ENCODE measurements at regions not wholly inside any gene's neighbourhood (a gene's known extent, or its start where the extent isn't known, plus 50 kb on each side); places are given as distances from the start of the nearest gene placed in this dataset.

DNA sequence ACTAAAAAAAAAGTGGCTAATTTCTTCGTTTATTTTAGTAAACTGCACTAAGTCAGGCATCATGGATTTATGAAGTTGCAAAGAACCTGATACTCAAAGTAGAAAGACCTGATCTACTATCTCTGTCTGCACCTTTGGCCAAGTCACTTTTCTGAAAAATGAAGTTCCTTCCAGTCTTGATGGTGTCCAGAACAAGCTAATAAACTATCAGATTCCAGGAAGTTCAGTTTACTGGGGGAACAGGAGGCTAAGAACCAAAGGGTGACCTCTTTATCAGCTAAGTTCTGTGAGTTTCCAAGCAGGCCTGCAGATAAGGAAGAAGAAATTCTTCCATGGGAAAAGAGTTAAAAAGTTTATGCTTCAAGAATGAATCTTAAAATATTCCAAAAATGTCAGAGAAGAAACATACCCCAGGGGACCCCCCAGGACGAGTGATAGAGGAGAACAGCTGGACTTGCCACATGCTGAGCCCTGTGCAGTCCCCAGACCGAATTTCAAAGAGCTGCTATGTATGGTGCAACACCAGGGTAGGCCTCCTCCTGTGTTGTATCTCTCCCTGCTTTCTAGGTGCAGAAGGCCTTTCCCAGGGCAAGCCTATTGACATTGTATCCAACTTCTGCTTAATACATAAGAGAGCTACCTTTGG is 72.8 kb upstream of the FGGY start (continued):
- TF ChIP-seq NR2C2 (CRISPR knock-in tag; IDR thresholded peaks at IDR 0.05) (no peak), NR2C2 (tag; IDR thresholded peaks at IDR 0.05) (no peak), PRMT5 (CRISPR knock-in tag; IDR thresholded peaks at IDR 0.05) (no peak), PRPF4 (IDR thresholded peaks at IDR 0.05; ENCODE audit: insufficient read depth, low read depth, low read length, poor library complexity, severe bottlenecking) (no peak), ZC3H4 (CRISPR knock-in tag; IDR thresholded peaks at IDR 0.05; ENCODE audit: borderline replicate concordance) (no peak), POU5F1 (IDR thresholded peaks at IDR 0.05; ENCODE audit: borderline replicate concordance, low read depth, low read length, partially characterized antibody) (no peak), SAFB (IDR thresholded peaks at IDR 0.05; ENCODE audit: borderline replicate concordance, low read depth, low read length) (no peak), SAFB2 (IDR thresholded peaks at IDR 0.05; ENCODE audit: borderline replicate concordance, low read depth, low read length, severe bottlenecking) (no peak), ILF3 (IDR thresholded peaks at IDR 0.05; ENCODE audit: borderline replicate concordance) (no peak), CEBPB (tag; IDR thresholded peaks at IDR 0.05) (peak; percentile 47; the same call in 1 of the 2 replicates), ZBTB17 (CRISPR knock-in tag; IDR thresholded peaks at IDR 0.05) (no peak), FIP1L1 (IDR thresholded peaks at IDR 0.05; ENCODE audit: low read depth, low read length, poor library complexity, severe bottlenecking) (no peak)
- TF ChIP-seq, protein P1, sequence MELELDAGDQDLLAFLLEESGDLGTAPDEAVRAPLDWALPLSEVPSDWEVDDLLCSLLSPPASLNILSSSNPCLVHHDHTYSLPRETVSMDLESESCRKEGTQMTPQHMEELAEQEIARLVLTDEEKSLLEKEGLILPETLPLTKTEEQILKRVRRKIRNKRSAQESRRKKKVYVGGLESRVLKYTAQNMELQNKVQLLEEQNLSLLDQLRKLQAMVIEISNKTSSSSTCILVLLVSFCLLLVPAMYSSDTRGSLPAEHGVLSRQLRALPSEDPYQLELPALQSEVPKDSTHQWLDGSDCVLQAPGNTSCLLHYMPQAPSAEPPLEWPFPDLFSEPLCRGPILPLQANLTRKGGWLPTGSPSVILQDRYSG (tag; conservative IDR thresholded peaks at IDR 0.05; ENCODE audit: low read depth), result no peak
- TF ChIP-seq, protein P2, sequence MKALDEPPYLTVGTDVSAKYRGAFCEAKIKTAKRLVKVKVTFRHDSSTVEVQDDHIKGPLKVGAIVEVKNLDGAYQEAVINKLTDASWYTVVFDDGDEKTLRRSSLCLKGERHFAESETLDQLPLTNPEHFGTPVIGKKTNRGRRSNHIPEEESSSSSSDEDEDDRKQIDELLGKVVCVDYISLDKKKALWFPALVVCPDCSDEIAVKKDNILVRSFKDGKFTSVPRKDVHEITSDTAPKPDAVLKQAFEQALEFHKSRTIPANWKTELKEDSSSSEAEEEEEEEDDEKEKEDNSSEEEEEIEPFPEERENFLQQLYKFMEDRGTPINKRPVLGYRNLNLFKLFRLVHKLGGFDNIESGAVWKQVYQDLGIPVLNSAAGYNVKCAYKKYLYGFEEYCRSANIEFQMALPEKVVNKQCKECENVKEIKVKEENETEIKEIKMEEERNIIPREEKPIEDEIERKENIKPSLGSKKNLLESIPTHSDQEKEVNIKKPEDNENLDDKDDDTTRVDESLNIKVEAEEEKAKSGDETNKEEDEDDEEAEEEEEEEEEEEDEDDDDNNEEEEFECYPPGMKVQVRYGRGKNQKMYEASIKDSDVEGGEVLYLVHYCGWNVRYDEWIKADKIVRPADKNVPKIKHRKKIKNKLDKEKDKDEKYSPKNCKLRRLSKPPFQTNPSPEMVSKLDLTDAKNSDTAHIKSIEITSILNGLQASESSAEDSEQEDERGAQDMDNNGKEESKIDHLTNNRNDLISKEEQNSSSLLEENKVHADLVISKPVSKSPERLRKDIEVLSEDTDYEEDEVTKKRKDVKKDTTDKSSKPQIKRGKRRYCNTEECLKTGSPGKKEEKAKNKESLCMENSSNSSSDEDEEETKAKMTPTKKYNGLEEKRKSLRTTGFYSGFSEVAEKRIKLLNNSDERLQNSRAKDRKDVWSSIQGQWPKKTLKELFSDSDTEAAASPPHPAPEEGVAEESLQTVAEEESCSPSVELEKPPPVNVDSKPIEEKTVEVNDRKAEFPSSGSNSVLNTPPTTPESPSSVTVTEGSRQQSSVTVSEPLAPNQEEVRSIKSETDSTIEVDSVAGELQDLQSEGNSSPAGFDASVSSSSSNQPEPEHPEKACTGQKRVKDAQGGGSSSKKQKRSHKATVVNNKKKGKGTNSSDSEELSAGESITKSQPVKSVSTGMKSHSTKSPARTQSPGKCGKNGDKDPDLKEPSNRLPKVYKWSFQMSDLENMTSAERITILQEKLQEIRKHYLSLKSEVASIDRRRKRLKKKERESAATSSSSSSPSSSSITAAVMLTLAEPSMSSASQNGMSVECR (CRISPR knock-in tag; IDR thresholded peaks at IDR 0.05), result no peak
- TF ChIP-seq, protein P3, sequence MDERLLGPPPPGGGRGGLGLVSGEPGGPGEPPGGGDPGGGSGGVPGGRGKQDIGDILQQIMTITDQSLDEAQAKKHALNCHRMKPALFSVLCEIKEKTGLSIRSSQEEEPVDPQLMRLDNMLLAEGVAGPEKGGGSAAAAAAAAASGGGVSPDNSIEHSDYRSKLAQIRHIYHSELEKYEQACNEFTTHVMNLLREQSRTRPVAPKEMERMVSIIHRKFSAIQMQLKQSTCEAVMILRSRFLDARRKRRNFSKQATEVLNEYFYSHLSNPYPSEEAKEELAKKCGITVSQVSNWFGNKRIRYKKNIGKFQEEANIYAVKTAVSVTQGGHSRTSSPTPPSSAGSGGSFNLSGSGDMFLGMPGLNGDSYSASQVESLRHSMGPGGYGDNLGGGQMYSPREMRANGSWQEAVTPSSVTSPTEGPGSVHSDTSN (CRISPR knock-in tag; IDR thresholded peaks at IDR 0.05; ENCODE audit: low read depth), result no peak
- TF ChIP-seq, protein P3 (tag; conservative IDR thresholded peaks at IDR 0.05; ENCODE audit: low read depth), result peak; percentile 51; the same call in 1 of the 2 replicates
- TF ChIP-seq, protein P4, sequence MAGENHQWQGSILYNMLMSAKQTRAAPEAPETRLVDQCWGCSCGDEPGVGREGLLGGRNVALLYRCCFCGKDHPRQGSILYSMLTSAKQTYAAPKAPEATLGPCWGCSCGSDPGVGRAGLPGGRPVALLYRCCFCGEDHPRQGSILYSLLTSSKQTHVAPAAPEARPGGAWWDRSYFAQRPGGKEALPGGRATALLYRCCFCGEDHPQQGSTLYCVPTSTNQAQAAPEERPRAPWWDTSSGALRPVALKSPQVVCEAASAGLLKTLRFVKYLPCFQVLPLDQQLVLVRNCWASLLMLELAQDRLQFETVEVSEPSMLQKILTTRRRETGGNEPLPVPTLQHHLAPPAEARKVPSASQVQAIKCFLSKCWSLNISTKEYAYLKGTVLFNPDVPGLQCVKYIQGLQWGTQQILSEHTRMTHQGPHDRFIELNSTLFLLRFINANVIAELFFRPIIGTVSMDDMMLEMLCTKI (IDR thresholded peaks at IDR 0.05; ENCODE audit: partially characterized antibody), result no peak
- TF ChIP-seq, protein P5, sequence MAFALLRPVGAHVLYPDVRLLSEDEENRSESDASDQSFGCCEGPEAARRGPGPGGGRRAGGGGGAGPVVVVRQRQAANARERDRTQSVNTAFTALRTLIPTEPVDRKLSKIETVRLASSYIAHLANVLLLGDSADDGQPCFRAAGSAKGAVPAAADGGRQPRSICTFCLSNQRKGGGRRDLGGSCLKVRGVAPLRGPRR (CRISPR knock-in tag; IDR thresholded peaks at IDR 0.05), result no peak
